CD14-positive monocyte (primary cell): ENCODE measurements at regions not wholly inside any gene's neighbourhood (a gene's known extent, or its start where the extent isn't known, plus 50 kb on each side); places are given as distances from the start of the nearest gene placed in this dataset.

Source experiments
- DNase-seq, 3 donors: peaks; one replicate each; pipeline ENCODE4 v3.0.0-alpha.2; 2011 to 2022
- H2AFZ ChIP-seq: 2 replicates; pipeline ENCODE4 v1.6.0; 2012; ENCODE audit warnings: mild to moderate bottlenecking, low read depth, low read length, inconsistent platforms; ENCODE audit not compliant: insufficient read depth, poor library complexity, severe bottlenecking
- H3K27ac ChIP-seq, 2 donors: 1 replicate in 1 of 2; 2 replicates in 1 of 2; pipeline ENCODE4 v1.5.1; 2012 to 2013; ENCODE audit warnings: low read length in 2 of 2, control low read depth in 1 of 2, inconsistent platforms in 1 of 2, low read depth in 1 of 2, mild to moderate bottlenecking in 1 of 2
- H3K27me3 ChIP-seq, 2 donors: one replicate each; pipeline versions ENCODE4 v1.6.0 to v1.6.1; 2011 to 2013; ENCODE audit warnings: low read length in 2 of 2; ENCODE audit not compliant: control insufficient read depth in 2 of 2, insufficient read depth in 2 of 2
- H3K36me3 ChIP-seq, 2 donors: replicated peaks in 1 of 2; 1 replicate in 1 of 2; 2 replicates in 1 of 2; pipeline versions ENCODE4 v1.5.1 to v1.6.1; 2012 to 2013; ENCODE audit warnings: low read length in 2 of 2, control low read depth in 1 of 2, inconsistent platforms in 1 of 2, mild to moderate bottlenecking in 1 of 2; ENCODE audit not compliant: insufficient read depth in 2 of 2, control insufficient read depth in 1 of 2
- H3K4me1 ChIP-seq, 2 donors: 1 replicate in 1 of 2; 2 replicates in 1 of 2; pipeline versions ENCODE4 v1.5.1 to v1.6.1; 2012 to 2013; ENCODE audit warnings: low read length in 2 of 2, control low read depth in 1 of 2, inconsistent platforms in 1 of 2, mild to moderate bottlenecking in 1 of 2, moderate library complexity in 1 of 2; ENCODE audit not compliant: insufficient read depth in 2 of 2, control insufficient read depth in 1 of 2
- H3K4me2 ChIP-seq: replicated peaks from 2 replicates; pipeline ENCODE3; 2012; ENCODE audit warnings: low read length, moderate library complexity, mild to moderate bottlenecking; ENCODE audit not compliant: poor library complexity, severe bottlenecking; ENCODE audit errors: extremely low read depth
- H3K4me3 ChIP-seq, 3 experiments: fragments of 200-600 bp in 1 of 3; sonication (generic) in 1 of 3; replicated peaks in 1 of 3; 1 replicate in 2 of 3; 2 replicates in 1 of 3; pipeline ENCODE4 v1.5.1; 2011 to 2013; ENCODE audit warnings: low read length in 3 of 3, mild to moderate bottlenecking in 3 of 3, control low read depth in 2 of 3, low read depth in 2 of 3, inconsistent platforms in 1 of 3, moderate library complexity in 1 of 3
- H3K79me2 ChIP-seq: 2 replicates; pipeline ENCODE4 v1.6.0; 2012; ENCODE audit warnings: mild to moderate bottlenecking, control low read depth, inconsistent platforms, low read length, moderate library complexity; ENCODE audit not compliant: insufficient read depth
- H3K9ac ChIP-seq: 2 replicates; pipeline ENCODE4 v1.6.0; 2017; ENCODE audit warnings: low read length, mild to moderate bottlenecking; ENCODE audit not compliant: insufficient read depth, poor library complexity, severe bottlenecking
- H3K9me3 ChIP-seq, 2 donors: replicated peaks in 1 of 2; 1 replicate in 1 of 2; 2 replicates in 1 of 2; pipeline versions ENCODE4 v1.5.1 to v1.6.1; 2012 to 2013; ENCODE audit warnings: low read length in 2 of 2, control low read depth in 1 of 2; ENCODE audit not compliant: control insufficient read depth in 1 of 2, insufficient read depth in 1 of 2
- H4K20me1 ChIP-seq: 2 replicates; pipeline ENCODE4 v1.6.0; 2012; ENCODE audit warnings: mild to moderate bottlenecking, low read length, control low read depth, moderate library complexity; ENCODE audit not compliant: insufficient read depth
- H3K27ac Mint-ChIP-seq, 7 donors: one replicate each; pipeline ENCODE4 v1.8.0; 2020; ENCODE audit warnings: mild to moderate bottlenecking in 7 of 7, mixed read lengths in 7 of 7, moderate library complexity in 6 of 7, inconsistent platforms in 2 of 7
- H3K27me3 Mint-ChIP-seq, 3 donors: one replicate each; pipeline ENCODE4 v1.8.0; 2021 to 2022; ENCODE audit warnings: low read depth in 3 of 3, mild to moderate bottlenecking in 3 of 3, mixed read lengths in 3 of 3, moderate library complexity in 3 of 3, inconsistent platforms in 1 of 3
- H3K36me3 Mint-ChIP-seq, 2 donors: one replicate each; pipeline ENCODE4 v1.8.0; 2020; ENCODE audit warnings: mixed read lengths in 2 of 2, inconsistent platforms in 1 of 2, mild to moderate bottlenecking in 1 of 2
- H3K4me1 Mint-ChIP-seq: one replicate; pipeline ENCODE4 v1.8.0; 2020; ENCODE audit warnings: mild to moderate bottlenecking, mixed read lengths
- H3K4me3 Mint-ChIP-seq, 2 donors: one replicate each; pipeline ENCODE4 v1.8.0; 2020; ENCODE audit warnings: mild to moderate bottlenecking in 2 of 2, mixed read lengths in 2 of 2, moderate library complexity in 1 of 2
- H3K9me3 Mint-ChIP-seq, 7 donors: one replicate each; pipeline ENCODE4 v1.8.0; 2020 to 2022; ENCODE audit warnings: mixed read lengths in 7 of 7, mild to moderate bottlenecking in 6 of 7, moderate library complexity in 6 of 7, inconsistent platforms in 2 of 7
- WGBS: methylation state at CpG from one replicate; pipeline ENCODE4 v1.1.5; 2013; ENCODE audit warnings: missing lambda C conversion rate; ENCODE audit not compliant: insufficient coverage; 5-methylcytosine and 5-hydroxymethylcytosine counted together
- intact Hi-C, 2 donors: fragments of 100-400 bp; cut with micrococcal nuclease; formaldehyde crosslinking; loops; one replicate each; pipeline versions ENCODE4 v1.15.0 to v1.15.1; 2023
- TF ChIP-seq, protein P1 (sequence below): fragments of 200-600 bp; IDR thresholded peaks from one replicate; pipeline ENCODE4 v1.8.0; 2022; ENCODE audit warnings: antibody characterized with exemption, mild to moderate bottlenecking

DNA sequence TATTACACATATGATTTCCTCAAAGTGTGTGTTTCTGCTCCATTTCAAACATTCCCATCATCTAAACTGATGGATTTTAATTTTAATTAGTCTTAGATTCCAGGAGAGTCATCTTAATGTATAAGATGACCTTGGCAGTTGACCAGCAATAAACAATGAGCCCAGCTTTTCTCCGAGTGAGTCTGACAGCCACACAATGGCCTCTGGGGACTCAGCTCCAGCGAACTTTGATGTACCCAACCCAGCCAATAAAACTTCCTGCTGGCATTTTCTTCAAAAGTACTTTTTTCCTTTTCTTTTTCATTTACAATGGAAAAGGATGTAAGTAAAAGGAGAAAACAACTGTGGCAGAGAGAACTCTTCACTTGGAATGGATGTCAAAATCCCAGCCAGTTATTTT lies 139.1 kb upstream of the CTBP2 start:
- Histone ChIP-seq H2AFZ (no peak overlapping the region), H3K9ac (no peak overlapping the region), H3K36me3 (no peaks in the 10 kb centered on the region), H3K27ac (no peak overlapping the region), H3K27me3 (no peaks in the 10 kb centered on the region), H3K79me2 (no peaks in the 10 kb centered on the region), H3K9me3 (no peaks in the 10 kb centered on the region), H3K4me1 (no peaks in the 10 kb centered on the region), H3K4me2 (no peak overlapping the region), H3K4me3 (no peak overlapping the region), H4K20me1 (no peaks in the 10 kb centered on the region)
- Mint-ChIP-seq H3K9me3 (peaks cover 0 to 3% (median 2%) of the 10 kb centered on the region in 7 donors), H3K27ac (no peak overlapping the region), H3K36me3 (no peaks in the 10 kb centered on the region), H3K27me3 (peaks cover 3 to 5% (median 4%) of the 10 kb centered on the region in 3 donors), H3K4me1 (no peaks in the 10 kb centered on the region), H3K4me3 (no peak overlapping the region)
- TF ChIP-seq, protein P1, sequence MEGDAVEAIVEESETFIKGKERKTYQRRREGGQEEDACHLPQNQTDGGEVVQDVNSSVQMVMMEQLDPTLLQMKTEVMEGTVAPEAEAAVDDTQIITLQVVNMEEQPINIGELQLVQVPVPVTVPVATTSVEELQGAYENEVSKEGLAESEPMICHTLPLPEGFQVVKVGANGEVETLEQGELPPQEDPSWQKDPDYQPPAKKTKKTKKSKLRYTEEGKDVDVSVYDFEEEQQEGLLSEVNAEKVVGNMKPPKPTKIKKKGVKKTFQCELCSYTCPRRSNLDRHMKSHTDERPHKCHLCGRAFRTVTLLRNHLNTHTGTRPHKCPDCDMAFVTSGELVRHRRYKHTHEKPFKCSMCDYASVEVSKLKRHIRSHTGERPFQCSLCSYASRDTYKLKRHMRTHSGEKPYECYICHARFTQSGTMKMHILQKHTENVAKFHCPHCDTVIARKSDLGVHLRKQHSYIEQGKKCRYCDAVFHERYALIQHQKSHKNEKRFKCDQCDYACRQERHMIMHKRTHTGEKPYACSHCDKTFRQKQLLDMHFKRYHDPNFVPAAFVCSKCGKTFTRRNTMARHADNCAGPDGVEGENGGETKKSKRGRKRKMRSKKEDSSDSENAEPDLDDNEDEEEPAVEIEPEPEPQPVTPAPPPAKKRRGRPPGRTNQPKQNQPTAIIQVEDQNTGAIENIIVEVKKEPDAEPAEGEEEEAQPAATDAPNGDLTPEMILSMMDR = no peak
- intact Hi-C loops = no loop called here
- WGBS = 50% methylated on average over 1 of the region's 2 CpGs
- no peak for DNase-seq

DNA sequence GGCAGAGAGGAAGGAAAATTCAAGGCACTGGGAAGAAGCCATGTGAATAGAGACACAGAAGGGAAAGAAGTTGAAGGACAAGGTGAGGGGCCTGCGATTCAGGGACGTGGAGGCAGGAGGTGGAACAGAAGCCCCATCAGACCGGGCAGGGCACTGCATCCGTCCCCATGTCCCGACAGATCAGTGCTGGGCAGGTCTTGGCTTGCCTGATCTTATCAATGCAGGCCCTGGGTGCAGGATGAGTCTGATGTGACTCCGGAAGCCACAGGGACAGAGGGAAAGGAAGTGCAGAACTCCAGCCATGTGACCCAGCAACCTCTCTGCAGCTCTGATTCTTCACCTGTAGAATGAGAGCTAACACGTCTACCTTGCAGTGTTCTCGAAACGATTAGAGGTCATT lies 136.2 kb upstream of the CTBP2 start:
- Histone ChIP-seq H3K36me3 (no peaks in the 10 kb centered on the region), H3K79me2 (no peaks in the 10 kb centered on the region), H3K27me3 (no peaks in the 10 kb centered on the region), H3K4me2 (no peak overlapping the region), H3K4me1 (no peaks in the 10 kb centered on the region), H2AFZ (no peak overlapping the region), H3K9ac (no peak overlapping the region), H3K4me3 (no peak overlapping the region), H3K9me3 (no peaks in the 10 kb centered on the region), H3K27ac (no peak overlapping the region), H4K20me1 (no peaks in the 10 kb centered on the region)
- Mint-ChIP-seq H3K4me3 (peak overlapping the region in 1 of 2 donors; percentile 8), H3K9me3 (peaks cover 0 to 5% (median 2%) of the 10 kb centered on the region in 7 donors), H3K4me1 (no peaks in the 10 kb centered on the region), H3K36me3 (no peaks in the 10 kb centered on the region), H3K27ac (no peak overlapping the region), H3K27me3 (peaks cover 2 to 5% (median 4%) of the 10 kb centered on the region in 3 donors)
- intact Hi-C loops = no loop called here
- TF ChIP-seq, protein P1 = no peak
- no peak for DNase-seq
- 73% methylated on average over 8 of the region's 9 CpGs for WGBS
